ENCODE measurements at regions not wholly inside any gene's neighbourhood (a gene's known extent, or its start where the extent isn't known, plus 50 kb on each side); places are given as distances from the start of the nearest gene placed in this dataset.

DNA sequence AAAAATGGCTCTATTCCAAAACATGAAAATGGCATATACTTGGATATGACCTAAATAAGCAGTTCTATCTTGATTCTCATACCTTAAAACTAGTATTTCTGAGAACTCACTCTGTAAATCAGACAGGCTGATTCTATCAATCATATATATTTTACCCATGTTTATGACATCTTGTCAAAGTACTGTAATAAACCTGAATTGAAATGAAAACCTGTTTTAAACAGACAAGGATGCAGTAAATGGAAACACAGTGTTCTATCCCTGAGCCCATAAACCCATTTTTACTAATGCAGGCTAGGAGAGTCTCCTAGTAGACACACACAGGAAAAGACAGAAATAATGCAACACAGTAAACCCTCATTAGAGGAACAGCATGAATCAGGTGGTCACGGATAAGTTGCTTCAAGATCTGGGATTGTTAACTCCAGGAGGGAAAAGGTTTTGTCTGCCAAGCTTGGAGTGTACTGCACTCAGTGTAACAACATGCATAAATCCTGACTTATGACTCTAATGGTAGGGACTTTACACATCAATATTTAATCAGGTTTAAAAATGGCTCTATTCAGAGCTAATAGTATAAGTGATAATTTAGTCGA, 93.6 kb upstream of the CPNE8 start:
- H3K4ac ChIP-seq (ENCODE audit: low read depth in 1 of 2, low read length in 2 of 2): no peak overlapping the region
- WGBS: 86% methylated on average over 1 of the region's 2 CpGs
- H2BK12ac ChIP-seq (ENCODE audit: low read length in 2 of 2): no peak overlapping the region
- no peaks in the 10 kb centered on the region for H3K36me3 ChIP-seq (ENCODE audit: control insufficient read depth in 1 of 2, insufficient read depth in 2 of 2, low read depth in 1 of 2, low read length in 2 of 2)
- no peak overlapping the region for H2AK5ac ChIP-seq (ENCODE audit: low read length, severe bottlenecking)
- no peak overlapping the region for H3K4me2 ChIP-seq (ENCODE audit: low read length, poor library complexity, severe bottlenecking)
- no peak overlapping the region for H3K23ac ChIP-seq (ENCODE audit: low read length in 2 of 2)
- H2BK15ac ChIP-seq (ENCODE audit: low read depth, poor library complexity, severe bottlenecking): no peak overlapping the region
- no peak overlapping the region for H3K18ac ChIP-seq (ENCODE audit: low read depth in 1 of 2, low read length in 2 of 2)
- H3K4me1 ChIP-seq (ENCODE audit: control insufficient read depth, insufficient read depth, low read depth, low read length): no peaks in the 10 kb centered on the region
- no peak overlapping the region for H3K14ac ChIP-seq (ENCODE audit: low read length in 2 of 2)
- no peak overlapping the region for H3K9ac ChIP-seq (ENCODE audit: low read length)
- H4K8ac ChIP-seq (ENCODE audit: low read length): no peak overlapping the region
- H3K4me3 ChIP-seq (ENCODE audit: insufficient read depth in 1 of 2, low read depth in 1 of 2, low read length in 2 of 2): no peak overlapping the region
- H2AFZ ChIP-seq (ENCODE audit: low read depth, low read length): no peak overlapping the region
- H4K91ac ChIP-seq (ENCODE audit: low read length): no peak overlapping the region
- no peak overlapping the region for H2BK5ac ChIP-seq (ENCODE audit: low read depth, low read length, poor library complexity, severe bottlenecking)
- no peak overlapping the region for H2BK120ac ChIP-seq (ENCODE audit: low read depth, low read length)
- no peaks in the 10 kb centered on the region for H3K27me3 ChIP-seq (ENCODE audit: control insufficient read depth in 1 of 2, insufficient read depth in 1 of 2, low read length in 2 of 2)
- DNase-seq: no peak
- no peak overlapping the region for H3K27ac ChIP-seq (ENCODE audit: low read length, poor library complexity, severe bottlenecking)
- no peaks in the 10 kb centered on the region for H3K9me3 ChIP-seq (ENCODE audit: control insufficient read depth, low read length)
- H3K79me1 ChIP-seq (replicated peaks; ENCODE audit: low read length, poor library complexity, severe bottlenecking): no peaks in the 10 kb centered on the region

DNA sequence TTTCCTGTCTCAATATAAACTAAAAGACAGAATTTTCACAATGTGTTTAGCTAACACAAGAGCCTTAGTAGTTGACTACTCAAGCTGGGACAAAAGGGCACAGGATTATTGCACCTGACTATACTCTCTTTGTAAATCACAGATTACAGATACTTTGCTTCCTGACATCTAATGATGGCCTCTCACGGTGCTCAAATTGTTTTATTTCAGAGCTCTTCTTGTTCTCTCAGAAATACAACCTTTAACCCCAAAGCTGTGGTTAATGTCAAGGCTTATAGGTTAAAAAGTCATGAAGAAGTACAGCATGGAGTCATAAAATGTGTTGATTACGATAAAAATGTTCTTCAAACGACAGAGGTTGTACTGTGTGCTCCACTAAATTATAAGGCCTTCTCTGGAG, 89.9 kb upstream of the CPNE8 start:
- Histone ChIP-seq H3K27ac (ENCODE audit: low read length, poor library complexity, severe bottlenecking) (no peak overlapping the region), H4K8ac (ENCODE audit: low read length) (no peak overlapping the region), H2BK15ac (ENCODE audit: low read depth, poor library complexity, severe bottlenecking) (no peak overlapping the region), H3K4me3 (ENCODE audit: insufficient read depth in 1 of 2, low read depth in 1 of 2, low read length in 2 of 2) (no peak overlapping the region), H2AK5ac (ENCODE audit: low read length, severe bottlenecking) (no peak overlapping the region), H2BK5ac (ENCODE audit: low read depth, low read length, poor library complexity, severe bottlenecking) (no peak overlapping the region), H3K23ac (ENCODE audit: low read length in 2 of 2) (no peak overlapping the region), H2BK12ac (ENCODE audit: low read length in 2 of 2) (no peak overlapping the region), H4K91ac (ENCODE audit: low read length) (no peak overlapping the region), H3K4me2 (ENCODE audit: low read length, poor library complexity, severe bottlenecking) (no peak overlapping the region), H3K9me3 (ENCODE audit: control insufficient read depth, low read length) (no peaks in the 10 kb centered on the region), H2AFZ (ENCODE audit: low read depth, low read length) (no peak overlapping the region), H3K36me3 (ENCODE audit: control insufficient read depth in 1 of 2, insufficient read depth in 2 of 2, low read depth in 1 of 2, low read length in 2 of 2) (no peaks in the 10 kb centered on the region), H3K79me1 (replicated peaks; ENCODE audit: low read length, poor library complexity, severe bottlenecking) (no peaks in the 10 kb centered on the region), H3K4ac (ENCODE audit: low read depth in 1 of 2, low read length in 2 of 2) (no peak overlapping the region), H3K14ac (ENCODE audit: low read length in 2 of 2) (no peak overlapping the region), H3K9ac (ENCODE audit: low read length) (no peak overlapping the region), H3K27me3 (ENCODE audit: control insufficient read depth in 1 of 2, insufficient read depth in 1 of 2, low read length in 2 of 2) (no peaks in the 10 kb centered on the region), H3K18ac (ENCODE audit: low read depth in 1 of 2, low read length in 2 of 2) (no peak overlapping the region), H3K4me1 (ENCODE audit: control insufficient read depth, insufficient read depth, low read depth, low read length) (no peaks in the 10 kb centered on the region), H2BK120ac (ENCODE audit: low read depth, low read length) (no peak overlapping the region)
- no peak for DNase-seq
- WGBS: 46% methylated on average over 2 of the region's 3 CpGs

DNA sequence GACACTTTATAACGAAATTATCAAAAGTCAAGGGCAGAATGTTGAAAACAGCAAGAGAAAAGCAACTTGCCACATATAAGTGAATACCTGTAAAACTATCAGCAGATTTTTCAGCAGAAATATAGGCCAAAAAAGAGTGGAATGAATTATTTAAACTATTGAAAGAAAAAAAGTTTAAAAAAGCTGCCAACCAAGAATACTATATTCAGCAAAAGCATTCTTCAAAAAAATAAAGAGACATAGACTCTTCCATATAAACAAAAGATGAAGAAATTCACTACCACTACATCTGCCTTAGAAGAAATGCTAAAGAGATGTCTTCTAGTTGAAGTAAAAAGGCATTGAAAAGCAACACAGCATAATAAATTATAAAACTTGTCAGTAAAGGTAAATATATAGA, 80.6 kb upstream of the CPNE8 start:
- Histone ChIP-seq H3K9ac (ENCODE audit: low read length) (no peak overlapping the region), H3K9me3 (ENCODE audit: control insufficient read depth, low read length) (peaks cover 32% of the 10 kb centered on the region), H3K27me3 (ENCODE audit: control insufficient read depth in 1 of 2, insufficient read depth in 1 of 2, low read length in 2 of 2) (no peaks in the 10 kb centered on the region), H3K4me2 (ENCODE audit: low read length, poor library complexity, severe bottlenecking) (no peak overlapping the region), H3K4ac (ENCODE audit: low read depth in 1 of 2, low read length in 2 of 2) (no peak overlapping the region), H3K18ac (ENCODE audit: low read depth in 1 of 2, low read length in 2 of 2) (no peak overlapping the region), H3K4me3 (ENCODE audit: insufficient read depth in 1 of 2, low read depth in 1 of 2, low read length in 2 of 2) (no peak overlapping the region), H3K79me1 (replicated peaks; ENCODE audit: low read length, poor library complexity, severe bottlenecking) (no peaks in the 10 kb centered on the region), H4K91ac (ENCODE audit: low read length) (no peak overlapping the region), H2AK5ac (ENCODE audit: low read length, severe bottlenecking) (no peak overlapping the region), H2BK120ac (ENCODE audit: low read depth, low read length) (no peak overlapping the region), H3K36me3 (ENCODE audit: control insufficient read depth in 1 of 2, insufficient read depth in 2 of 2, low read depth in 1 of 2, low read length in 2 of 2) (no peaks in the 10 kb centered on the region), H3K14ac (ENCODE audit: low read length in 2 of 2) (no peak overlapping the region), H2BK15ac (ENCODE audit: low read depth, poor library complexity, severe bottlenecking) (no peak overlapping the region), H3K23ac (ENCODE audit: low read length in 2 of 2) (no peak overlapping the region), H4K8ac (ENCODE audit: low read length) (no peak overlapping the region), H3K27ac (ENCODE audit: low read length, poor library complexity, severe bottlenecking) (no peak overlapping the region), H2BK12ac (ENCODE audit: low read length in 2 of 2) (no peak overlapping the region), H2BK5ac (ENCODE audit: low read depth, low read length, poor library complexity, severe bottlenecking) (no peak overlapping the region), H2AFZ (ENCODE audit: low read depth, low read length) (no peak overlapping the region), H3K4me1 (ENCODE audit: control insufficient read depth, insufficient read depth, low read depth, low read length) (no peaks in the 10 kb centered on the region)
- DNase-seq: no peak
- WGBS: 100% methylated on average over 1 of the region's 1 CpG

DNA sequence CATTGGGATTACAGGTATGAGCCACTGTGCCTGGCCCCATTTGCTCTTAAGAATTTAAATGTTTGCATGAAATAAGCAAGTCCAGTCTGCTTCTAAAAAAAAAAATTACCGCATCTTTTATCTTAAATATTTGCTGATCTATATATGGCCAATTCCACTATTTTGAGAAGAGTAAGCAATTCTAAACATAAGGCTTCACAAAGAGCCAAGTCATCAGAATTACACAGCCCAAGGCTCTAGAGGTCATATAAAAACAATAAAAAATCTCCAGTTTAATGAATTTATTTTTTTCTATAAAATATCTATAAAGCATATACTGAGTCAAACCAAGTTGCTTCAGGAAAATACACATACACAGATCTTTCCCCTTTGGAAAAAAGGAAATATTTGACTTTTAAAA, 79.0 kb upstream of the CPNE8 start:
- Histone ChIP-seq H2BK12ac (ENCODE audit: low read length in 2 of 2) (no peak overlapping the region), H2AFZ (ENCODE audit: low read depth, low read length) (no peak overlapping the region), H3K4me1 (ENCODE audit: control insufficient read depth, insufficient read depth, low read depth, low read length) (no peaks in the 10 kb centered on the region), H3K4ac (ENCODE audit: low read depth in 1 of 2, low read length in 2 of 2) (no peak overlapping the region), H3K23ac (ENCODE audit: low read length in 2 of 2) (no peak overlapping the region), H3K27me3 (ENCODE audit: control insufficient read depth in 1 of 2, insufficient read depth in 1 of 2, low read length in 2 of 2) (no peaks in the 10 kb centered on the region), H3K9ac (ENCODE audit: low read length) (no peak overlapping the region), H4K91ac (ENCODE audit: low read length) (no peak overlapping the region), H2BK5ac (ENCODE audit: low read depth, low read length, poor library complexity, severe bottlenecking) (no peak overlapping the region), H3K27ac (ENCODE audit: low read length, poor library complexity, severe bottlenecking) (no peak overlapping the region), H3K79me1 (replicated peaks; ENCODE audit: low read length, poor library complexity, severe bottlenecking) (no peaks in the 10 kb centered on the region), H3K14ac (ENCODE audit: low read length in 2 of 2) (no peak overlapping the region), H3K9me3 (ENCODE audit: control insufficient read depth, low read length) (peaks cover 32% of the 10 kb centered on the region), H3K18ac (ENCODE audit: low read depth in 1 of 2, low read length in 2 of 2) (no peak overlapping the region), H3K4me2 (ENCODE audit: low read length, poor library complexity, severe bottlenecking) (no peak overlapping the region), H3K4me3 (ENCODE audit: insufficient read depth in 1 of 2, low read depth in 1 of 2, low read length in 2 of 2) (no peak overlapping the region), H4K8ac (ENCODE audit: low read length) (no peak overlapping the region), H2BK15ac (ENCODE audit: low read depth, poor library complexity, severe bottlenecking) (no peak overlapping the region), H3K36me3 (ENCODE audit: control insufficient read depth in 1 of 2, insufficient read depth in 2 of 2, low read depth in 1 of 2, low read length in 2 of 2) (no peaks in the 10 kb centered on the region), H2BK120ac (ENCODE audit: low read depth, low read length) (no peak overlapping the region), H2AK5ac (ENCODE audit: low read length, severe bottlenecking) (no peak overlapping the region)
- no peak for DNase-seq
- WGBS: 100% methylated on average over 1 of the region's 1 CpG
